ENCODE measurements at regions not wholly inside any gene's neighbourhood (a gene's known extent, or its start where the extent isn't known, plus 50 kb on each side); places are given as distances from the start of the nearest gene placed in this dataset.

- Histone ChIP-seq H3K79me2 (ENCODE audit: insufficient read depth, low read depth, low read length) (no peaks in the 10 kb centered on the region), H3K9me3 (ENCODE audit: low read length) (no peaks in the 10 kb centered on the region), H3K4me2 (ENCODE audit: low read length) (no peak overlapping the region), H2AFZ (ENCODE audit: low read length) (no peak overlapping the region), H3K27ac (ENCODE audit: low read depth, low read length, poor library complexity, severe bottlenecking) (no peak overlapping the region), H3K36me3 (ENCODE audit: insufficient read depth, low read length) (no peaks in the 10 kb centered on the region), H3K4me1 (ENCODE audit: insufficient read depth, low read length, poor library complexity, severe bottlenecking) (no peaks in the 10 kb centered on the region), H4K20me1 (ENCODE audit: insufficient read depth, low read length) (no peaks in the 10 kb centered on the region), H3K4me3 (ENCODE audit: low read depth, low read length, poor library complexity, severe bottlenecking) (no peak overlapping the region), H3K9me2 (ENCODE audit: insufficient read depth, low read length) (no peaks in the 10 kb centered on the region)
- BruUV-seq (replicated peaks), result no TSS peak
- intact Hi-C loops (cut with micrococcal nuclease; ENCODE audit: unreplicated experiment), result no loop called here
- CTCF ChIA-PET (ENCODE audit: unreplicated experiment), result no interaction called here
- DNase-seq (ENCODE audit: low spot score), result no peak
- TF ChIP-seq EZH2phosphoT487 (IDR thresholded peaks at IDR 0.05; ENCODE audit: borderline replicate concordance, low read depth, low read length), result no peak
- TF ChIP-seq, protein P1, sequence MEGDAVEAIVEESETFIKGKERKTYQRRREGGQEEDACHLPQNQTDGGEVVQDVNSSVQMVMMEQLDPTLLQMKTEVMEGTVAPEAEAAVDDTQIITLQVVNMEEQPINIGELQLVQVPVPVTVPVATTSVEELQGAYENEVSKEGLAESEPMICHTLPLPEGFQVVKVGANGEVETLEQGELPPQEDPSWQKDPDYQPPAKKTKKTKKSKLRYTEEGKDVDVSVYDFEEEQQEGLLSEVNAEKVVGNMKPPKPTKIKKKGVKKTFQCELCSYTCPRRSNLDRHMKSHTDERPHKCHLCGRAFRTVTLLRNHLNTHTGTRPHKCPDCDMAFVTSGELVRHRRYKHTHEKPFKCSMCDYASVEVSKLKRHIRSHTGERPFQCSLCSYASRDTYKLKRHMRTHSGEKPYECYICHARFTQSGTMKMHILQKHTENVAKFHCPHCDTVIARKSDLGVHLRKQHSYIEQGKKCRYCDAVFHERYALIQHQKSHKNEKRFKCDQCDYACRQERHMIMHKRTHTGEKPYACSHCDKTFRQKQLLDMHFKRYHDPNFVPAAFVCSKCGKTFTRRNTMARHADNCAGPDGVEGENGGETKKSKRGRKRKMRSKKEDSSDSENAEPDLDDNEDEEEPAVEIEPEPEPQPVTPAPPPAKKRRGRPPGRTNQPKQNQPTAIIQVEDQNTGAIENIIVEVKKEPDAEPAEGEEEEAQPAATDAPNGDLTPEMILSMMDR (conservative IDR thresholded peaks at IDR 0.05; ENCODE audit: low read length), result no peak
- POLR2A ChIA-PET, result interaction anchor here (0.6 kb wide), 1 partner anchor 1503 kb away, joined by 5 read pairs; no protein-coding TSS in a partner anchor
Observed at GRCh38 chr16:26768385-26769010, 298.2 kb upstream of the C16orf82 start.

GRCh38 chr16:26770547-26770946 is 296.2 kb upstream of the C16orf82 start:
- DNase-seq (ENCODE audit: low spot score), result no peak
- intact Hi-C loops (cut with micrococcal nuclease; ENCODE audit: unreplicated experiment), result no loop called here
- H2AFZ ChIP-seq (ENCODE audit: low read length), result no peak overlapping the region
- H3K9me3 ChIP-seq (ENCODE audit: low read length), result no peaks in the 10 kb centered on the region
- H3K4me1 ChIP-seq (ENCODE audit: insufficient read depth, low read length, poor library complexity, severe bottlenecking), result no peaks in the 10 kb centered on the region
- H3K79me2 ChIP-seq (ENCODE audit: insufficient read depth, low read depth, low read length), result no peaks in the 10 kb centered on the region
- H4K20me1 ChIP-seq (ENCODE audit: insufficient read depth, low read length), result no peaks in the 10 kb centered on the region
- no peaks in the 10 kb centered on the region for H3K36me3 ChIP-seq (ENCODE audit: insufficient read depth, low read length)
- BruUV-seq (replicated peaks), result no TSS peak
- H3K4me2 ChIP-seq (ENCODE audit: low read length), result no peak overlapping the region
- POLR2A ChIA-PET, result no interaction called here
- TF ChIP-seq, protein P1 (conservative IDR thresholded peaks at IDR 0.05; ENCODE audit: low read length), result no peak
- no peak for TF ChIP-seq EZH2phosphoT487 (IDR thresholded peaks at IDR 0.05; ENCODE audit: borderline replicate concordance, low read depth, low read length)
- no peak overlapping the region for H3K27ac ChIP-seq (ENCODE audit: low read depth, low read length, poor library complexity, severe bottlenecking)
- H3K4me3 ChIP-seq (ENCODE audit: low read depth, low read length, poor library complexity, severe bottlenecking), result no peak overlapping the region
- CTCF ChIA-PET (ENCODE audit: unreplicated experiment), result no interaction called here
- H3K9me2 ChIP-seq (ENCODE audit: insufficient read depth, low read length), result no peaks in the 10 kb centered on the region

GRCh38 chr16:26772503-26772902 is 294.2 kb upstream of the C16orf82 start:
- CTCF ChIA-PET (ENCODE audit: unreplicated experiment), result no interaction called here
- no peak for DNase-seq (ENCODE audit: low spot score)
- TF ChIP-seq, protein P1 (conservative IDR thresholded peaks at IDR 0.05; ENCODE audit: low read length), result no peak
- TF ChIP-seq EZH2phosphoT487 (IDR thresholded peaks at IDR 0.05; ENCODE audit: borderline replicate concordance, low read depth, low read length), result no peak
- Histone ChIP-seq H4K20me1 (ENCODE audit: insufficient read depth, low read length) (no peaks in the 10 kb centered on the region), H3K4me2 (ENCODE audit: low read length) (no peak overlapping the region), H3K79me2 (ENCODE audit: insufficient read depth, low read depth, low read length) (no peaks in the 10 kb centered on the region), H3K9me3 (ENCODE audit: low read length) (no peaks in the 10 kb centered on the region), H2AFZ (ENCODE audit: low read length) (no peak overlapping the region), H3K9me2 (ENCODE audit: insufficient read depth, low read length) (no peaks in the 10 kb centered on the region), H3K27ac (ENCODE audit: low read depth, low read length, poor library complexity, severe bottlenecking) (no peak overlapping the region), H3K36me3 (ENCODE audit: insufficient read depth, low read length) (no peaks in the 10 kb centered on the region), H3K4me1 (ENCODE audit: insufficient read depth, low read length, poor library complexity, severe bottlenecking) (no peaks in the 10 kb centered on the region), H3K4me3 (ENCODE audit: low read depth, low read length, poor library complexity, severe bottlenecking) (no peak overlapping the region)
- POLR2A ChIA-PET, result interaction anchor here (1.0 kb wide), 1 partner anchor 8 kb away, joined by 3 read pairs; no protein-coding TSS in a partner anchor
- BruUV-seq (replicated peaks), result no TSS peak
- intact Hi-C loops (cut with micrococcal nuclease; ENCODE audit: unreplicated experiment), result no loop called here
